ENCODE measurements at regions not wholly inside any gene's neighbourhood (a gene's known extent, or its start where the extent isn't known, plus 50 kb on each side); places are given as distances from the start of the nearest gene placed in this dataset.
"Not testable (repeated sequence)": the region's sequence is repeated elsewhere in the genome, so short reads cannot be mapped to it uniquely, and the experiment has no call there.

- DNase-seq (ENCODE audit: low spot score), result no peak
These were observed 318.9 kb upstream of the TFPI start for GRCh38 chr2:187873132-187873531.

DNA sequence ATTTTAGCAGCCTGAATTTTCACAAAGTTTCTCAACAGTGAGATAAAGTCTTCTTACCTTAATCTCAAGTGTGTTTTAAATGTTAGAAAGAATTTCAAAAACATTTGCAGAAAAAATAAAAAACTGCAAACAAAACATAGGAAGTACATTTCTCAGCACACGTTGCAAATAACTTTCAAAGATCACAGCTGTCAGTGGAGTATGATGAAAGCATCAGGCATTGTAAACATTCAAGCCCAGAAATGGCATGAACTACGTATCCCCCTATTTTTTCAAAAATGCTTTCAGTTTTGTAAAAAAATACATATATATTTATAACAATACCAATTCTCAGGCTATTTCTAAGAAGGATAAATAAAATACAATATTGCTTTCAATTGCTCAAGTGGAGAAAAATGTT, 320.6 kb upstream of the TFPI start:
- no peak for DNase-seq (ENCODE audit: low spot score)

DNA sequence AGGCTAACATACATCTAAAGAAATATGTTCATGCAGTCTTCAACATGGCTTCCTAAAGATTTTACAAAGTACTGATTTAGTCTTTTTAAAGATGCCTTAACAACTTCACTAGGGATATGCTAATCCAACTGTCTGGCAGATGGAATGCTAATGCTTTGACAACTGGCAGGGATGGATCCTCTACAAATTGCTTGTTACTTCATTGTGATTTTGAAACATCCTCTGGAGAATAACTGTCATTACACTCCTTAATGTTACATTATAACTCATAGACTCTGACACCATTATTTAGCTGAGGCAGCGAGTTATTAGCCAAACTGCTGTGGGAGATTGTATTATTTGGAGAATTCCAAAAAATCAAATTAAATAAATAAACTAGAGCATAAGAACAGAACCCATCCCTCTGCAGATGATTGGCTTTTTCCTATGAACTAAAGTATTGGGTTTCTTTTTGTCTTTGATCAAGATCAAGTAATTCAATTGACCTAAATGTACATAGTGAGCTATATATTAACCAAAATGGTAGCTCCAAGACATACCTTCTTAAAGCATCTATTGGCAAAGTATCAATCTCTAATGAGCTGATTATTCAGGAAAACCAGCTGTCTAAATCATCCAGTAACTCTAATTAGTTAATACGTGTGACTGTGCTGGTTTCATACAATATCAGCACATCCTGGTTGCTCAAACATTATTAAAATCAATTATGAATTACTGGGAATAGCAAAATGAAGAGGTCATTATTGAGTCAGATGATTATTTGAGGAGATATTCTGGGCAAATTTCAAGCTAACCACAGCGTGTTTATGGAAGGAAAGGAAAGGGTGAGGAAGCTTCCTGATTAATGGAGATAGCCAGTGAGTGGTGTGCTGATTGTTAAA, 321.3 kb upstream of the TFPI start:
- peak; percentile 24 for DNase-seq (ENCODE audit: low spot score)

DNA sequence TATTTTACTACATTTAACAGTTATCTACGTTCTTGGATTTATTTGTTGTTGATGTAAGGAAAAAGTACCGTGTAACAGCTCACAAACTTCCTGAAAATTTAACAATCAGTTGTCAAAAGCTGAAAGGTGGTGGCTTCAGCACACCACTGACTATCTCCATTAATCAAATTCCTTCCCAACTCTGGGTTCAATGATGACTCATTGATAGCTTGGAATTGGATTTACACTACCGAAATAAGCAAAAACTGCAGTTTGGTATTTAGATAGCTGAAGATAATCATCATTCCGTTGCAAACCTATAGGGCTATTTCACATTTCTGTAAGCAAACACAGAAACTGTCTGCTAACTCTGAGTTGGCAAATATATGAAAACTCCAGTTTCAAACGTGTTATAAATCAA, 322.3 kb upstream of the TFPI start:
- no peak for DNase-seq (ENCODE audit: low spot score)

DNA sequence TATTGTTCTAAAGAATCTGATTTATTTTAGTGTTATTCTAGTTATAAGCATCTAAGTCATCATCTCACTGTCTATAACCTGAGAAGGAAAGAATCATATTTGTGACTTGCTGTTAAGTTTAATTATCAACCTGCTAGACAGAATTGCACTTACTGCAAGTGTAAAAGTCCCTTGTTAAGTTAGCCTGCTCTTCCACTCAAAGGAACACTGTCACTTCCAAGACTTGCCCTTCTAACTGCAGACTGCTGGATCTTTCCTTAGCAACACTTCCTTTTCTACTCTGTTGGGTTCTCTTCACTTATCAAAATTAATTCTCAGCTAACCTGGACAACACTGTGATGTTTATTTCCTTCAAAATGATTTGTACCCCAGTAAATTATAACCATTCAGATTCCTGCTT, 323.2 kb upstream of the TFPI start:
- DNase-seq (ENCODE audit: low spot score), result no peak

GRCh38 chr2:187878112-187878511, 323.9 kb upstream of the TFPI start:
- no peak for DNase-seq (ENCODE audit: low spot score)

- no peak for DNase-seq (ENCODE audit: low spot score)
These were observed 325.3 kb upstream of the TFPI start for GRCh38 chr2:187879491-187879890.

DNA sequence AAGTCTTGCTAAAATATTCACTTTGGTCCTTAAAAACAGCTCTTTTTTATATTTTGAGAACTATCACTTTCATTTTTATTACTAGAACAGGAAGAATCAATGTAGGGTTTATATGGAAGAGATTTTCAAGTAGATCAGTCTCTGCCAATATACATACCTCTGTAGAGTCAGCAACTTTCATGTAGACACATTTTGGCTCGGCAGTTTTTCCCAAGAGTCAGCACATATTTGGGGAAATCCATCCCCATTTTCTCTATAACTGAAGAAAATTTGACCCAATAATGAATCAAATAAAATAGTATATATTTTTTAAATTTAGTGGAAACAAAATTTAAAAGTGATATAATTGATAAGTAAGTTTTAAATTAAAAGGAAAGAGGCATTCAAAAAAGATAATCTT, 329.8 kb upstream of the TFPI start:
- DNase-seq (ENCODE audit: low spot score), result no peak

DNA sequence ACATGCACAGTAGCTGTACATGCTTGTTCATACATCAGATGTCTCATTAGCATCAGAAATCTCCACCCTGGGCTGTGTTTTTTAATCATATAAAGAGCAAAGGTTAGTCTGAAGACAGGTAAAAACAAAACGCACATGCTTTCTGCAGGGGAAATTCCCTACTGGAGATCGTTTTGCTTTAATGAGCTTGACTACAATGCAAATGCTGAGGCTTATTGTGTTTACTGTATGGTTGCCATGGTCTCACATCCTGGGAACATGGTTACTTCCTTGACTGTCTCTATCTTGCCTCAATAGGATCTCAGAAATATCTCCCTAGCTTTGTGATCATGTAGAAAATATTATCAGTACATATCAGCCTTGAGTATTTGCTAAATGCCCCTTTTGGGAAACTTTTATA, 336.5 kb upstream of the TFPI start:
- DNase-seq (ENCODE audit: low spot score), result no peak

GRCh38 chr2:187900021-187900420, 345.8 kb upstream of the TFPI start:
- no peak for DNase-seq (ENCODE audit: low spot score)

DNA sequence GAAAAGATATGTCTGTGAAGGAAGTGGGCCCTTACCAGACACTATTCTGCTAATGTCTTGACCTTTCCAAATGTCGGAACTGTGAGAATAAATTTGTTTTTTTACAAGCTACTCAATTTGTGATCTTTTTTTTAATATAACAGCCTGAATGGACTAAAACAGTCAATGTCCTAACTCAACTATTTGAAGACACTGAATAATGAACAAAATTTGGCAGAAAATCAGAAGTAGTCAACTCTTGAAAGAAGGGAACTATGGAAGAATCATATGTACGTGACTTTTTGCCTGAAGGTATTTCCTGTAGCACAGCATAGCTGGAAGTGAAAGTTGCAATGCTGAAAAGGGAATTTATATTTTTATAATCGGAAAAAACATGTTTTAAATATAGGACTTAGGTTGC, 351.8 kb upstream of the TFPI start:
- DNase-seq (ENCODE audit: low spot score), result no peak

GRCh38 chr2:187910922-187911321, 356.7 kb upstream of the TFPI start:
- not testable (repeated sequence) for DNase-seq (ENCODE audit: low spot score)

- DNase-seq (ENCODE audit: low spot score), result no peak
These were observed 358.7 kb upstream of the TFPI start for GRCh38 chr2:187912950-187913349.

GRCh38 chr2:187915810-187916209, 361.6 kb upstream of the TFPI start:
- peak; percentile 22 for DNase-seq (ENCODE audit: low spot score)

DNA sequence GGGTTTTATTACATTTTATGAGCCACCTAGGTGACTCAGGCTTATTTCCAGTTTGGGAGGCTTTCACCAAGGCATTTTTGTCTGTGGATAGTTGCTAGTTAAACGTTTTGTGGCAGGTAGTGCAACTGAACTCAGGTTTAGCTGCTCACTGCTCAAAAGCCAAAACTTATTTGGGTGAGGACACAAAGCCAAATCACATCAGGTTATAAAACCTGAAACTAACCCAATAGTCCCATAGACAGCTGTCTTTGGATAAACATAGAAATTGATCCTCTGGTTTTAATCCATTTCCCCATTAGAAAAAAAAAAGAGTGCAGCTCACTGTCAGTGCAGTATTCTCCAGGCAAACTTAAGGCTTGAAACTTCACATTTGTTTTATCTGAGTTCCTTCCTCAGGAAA, 362.6 kb upstream of the TFPI start:
- no peak for DNase-seq (ENCODE audit: low spot score)

DNA sequence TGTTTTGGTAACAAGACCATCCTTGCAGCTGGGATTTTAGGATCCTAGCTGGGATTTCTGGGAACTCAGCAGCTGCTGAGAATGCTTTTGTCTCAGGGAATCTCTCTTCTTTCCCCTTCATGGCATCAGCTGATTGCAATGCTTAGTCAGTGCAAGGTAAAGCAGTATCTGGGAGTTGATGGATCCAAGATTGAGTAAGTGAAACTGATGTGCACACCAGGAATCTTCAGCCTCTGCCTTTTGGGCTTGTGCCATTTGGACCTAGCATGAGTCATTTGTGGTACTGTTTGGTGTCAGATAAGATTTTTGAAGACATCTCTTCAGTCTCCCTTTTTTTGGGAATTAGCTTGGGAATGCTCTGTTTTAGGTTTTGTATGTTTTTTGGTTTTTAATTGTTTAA, 363.3 kb upstream of the TFPI start:
- DNase-seq (ENCODE audit: low spot score), result no peak

GRCh38 chr2:187918996-187919821, 365.0 kb upstream of the TFPI start:
- no peak for DNase-seq (ENCODE audit: low spot score)

- DNase-seq (ENCODE audit: low spot score), result no peak
These were observed 366.3 kb upstream of the TFPI start for GRCh38 chr2:187920511-187920910.

- no peak for DNase-seq (ENCODE audit: low spot score)
These were observed 368.6 kb upstream of the TFPI start for GRCh38 chr2:187922846-187923245.

GRCh38 chr2:187924293-187924692, 367.4 kb upstream of the GULP1 start:
- no peak for DNase-seq (ENCODE audit: low spot score)

DNA sequence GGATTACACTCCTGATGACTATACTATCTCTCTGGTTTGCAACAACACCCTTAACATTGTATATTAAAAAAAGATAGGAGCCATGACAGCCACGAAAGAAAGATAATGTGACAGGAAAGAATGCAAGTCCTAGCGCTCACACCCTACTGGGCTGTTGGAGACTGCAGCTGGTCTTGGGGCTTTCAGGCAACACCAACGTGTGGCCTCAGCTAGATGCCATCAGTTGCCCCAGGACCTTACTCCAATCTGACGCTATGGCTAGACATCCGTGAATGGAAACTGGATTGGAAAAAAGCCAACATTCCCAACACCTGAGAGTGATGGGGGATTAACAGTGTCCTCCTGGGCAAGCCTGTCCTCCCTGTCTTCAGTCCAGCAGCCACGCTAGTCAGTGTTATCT, 357.4 kb upstream of the GULP1 start:
- no peak for DNase-seq (ENCODE audit: low spot score)

GRCh38 chr2:187934692-187935091, 357.0 kb upstream of the GULP1 start:
- no peak for DNase-seq (ENCODE audit: low spot score)

GRCh38 chr2:187935126-187935525, 356.5 kb upstream of the GULP1 start:
- no peak for DNase-seq (ENCODE audit: low spot score)
